ENCODE measurements at regions not wholly inside any gene's neighbourhood (a gene's known extent, or its start where the extent isn't known, plus 50 kb on each side); places are given as distances from the start of the nearest gene placed in this dataset.

- intact Hi-C loops (cut with DNase I), result no loop called here
- no peak overlapping the region for H3K27ac ChIP-seq
- WGBS, 2 donors, result 94 to 95% methylated on average over 1 of the region's 1 CpG
- ATAC-seq (no peak), DNase-seq (no peak)
- H3K27me3 ChIP-seq, result no peaks in the 10 kb centered on the region
- no peaks in the 10 kb centered on the region for H3K36me3 ChIP-seq
- no peaks in the 10 kb centered on the region for H3K9me3 ChIP-seq
- no peak overlapping the region for H3K4me3 ChIP-seq
- H3K4me1 ChIP-seq, result no peaks in the 10 kb centered on the region
- TF ChIP-seq CTCF (IDR thresholded peaks at IDR 0.05), result no peak
These were observed 192.0 kb downstream of the SYT10 start for GRCh38 chr12:33247625-33248024.

GRCh38 chr12:33245434-33245833 lies 194.2 kb downstream of the SYT10 start:
- intact Hi-C loops (cut with DNase I), result no loop called here
- no peak overlapping the region for H3K4me3 ChIP-seq
- ATAC-seq (no peak), DNase-seq (no peak)
- H3K36me3 ChIP-seq, result no peaks in the 10 kb centered on the region
- no peak overlapping the region for H3K27ac ChIP-seq
- H3K4me1 ChIP-seq, result no peaks in the 10 kb centered on the region
- H3K27me3 ChIP-seq, result no peaks in the 10 kb centered on the region
- WGBS, 2 donors, result 62 to 72% methylated on average over 4 of the region's 4 CpGs
- H3K9me3 ChIP-seq, result peaks cover 0 to 2% (median 0%) of the 10 kb centered on the region in 11 donors
- no peak for TF ChIP-seq CTCF (IDR thresholded peaks at IDR 0.05)

- TF ChIP-seq CTCF (IDR thresholded peaks at IDR 0.05), result no peak
- DNase-seq (no peak), ATAC-seq (no peak)
- Histone ChIP-seq H3K9me3 (peaks cover 0 to 28% (median 0%) of the 10 kb centered on the region in 11 donors), H3K36me3 (no peaks in the 10 kb centered on the region), H3K27ac (no peak overlapping the region), H3K4me1 (no peaks in the 10 kb centered on the region), H3K27me3 (no peaks in the 10 kb centered on the region), H3K4me3 (no peak overlapping the region)
- intact Hi-C loops (cut with DNase I), result no loop called here
These were observed 212.9 kb downstream of the SYT10 start for GRCh38 chr12:33226671-33227070.

DNA sequence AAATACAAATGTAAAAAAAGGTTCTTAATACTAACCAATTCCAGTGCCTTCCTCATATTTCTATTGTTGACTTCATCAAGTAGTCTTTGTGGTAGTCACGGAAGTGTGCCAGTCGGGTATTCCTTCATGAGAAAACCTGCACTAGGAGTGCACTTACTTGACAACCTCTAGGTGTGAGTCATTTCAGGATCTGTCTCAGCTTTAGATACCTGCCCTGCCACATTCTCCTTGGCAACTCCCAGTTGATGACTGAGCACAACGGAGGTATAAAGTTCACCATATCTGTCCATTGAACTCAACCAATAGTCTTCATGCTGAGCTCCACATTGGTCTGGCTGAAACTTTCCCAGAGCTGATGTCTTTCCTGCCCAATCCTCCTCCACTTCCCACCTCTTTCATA lies 215.7 kb downstream of the SYT10 start:
- TF ChIP-seq CTCF (IDR thresholded peaks at IDR 0.05), result no peak
- no peak overlapping the region for H3K27ac ChIP-seq
- H3K4me1 ChIP-seq, result no peaks in the 10 kb centered on the region
- H3K4me3 ChIP-seq, result no peak overlapping the region
- ATAC-seq (no peak), DNase-seq (no peak)
- no peaks in the 10 kb centered on the region for H3K27me3 ChIP-seq
- WGBS, 2 donors, result 73 to 80% methylated on average over 3 of the region's 3 CpGs
- intact Hi-C loops (cut with DNase I), result no loop called here
- peaks cover 0 to 40% (median 0%) of the 10 kb centered on the region in 11 donors for H3K9me3 ChIP-seq
- H3K36me3 ChIP-seq, result no peaks in the 10 kb centered on the region

GRCh38 chr12:33222357-33222756 lies 217.3 kb downstream of the SYT10 start:
- Histone ChIP-seq H3K9me3 (peaks cover 0 to 56% (median 10%) of the 10 kb centered on the region in 11 donors), H3K36me3 (no peaks in the 10 kb centered on the region), H3K4me1 (no peaks in the 10 kb centered on the region), H3K27me3 (no peaks in the 10 kb centered on the region), H3K4me3 (no peak overlapping the region), H3K27ac (no peak overlapping the region)
- intact Hi-C loops (cut with DNase I), result no loop called here
- DNase-seq (no peak), ATAC-seq (peak in 1 of 8 donors; percentile 17)
- 88 to 92% methylated on average over 4 of the region's 4 CpGs for WGBS, 2 donors
- TF ChIP-seq CTCF (IDR thresholded peaks at IDR 0.05), result no peak

All from heart right ventricle (tissue), 16 donors.